ENCODE measurements at regions not wholly inside any gene's neighbourhood (a gene's known extent, or its start where the extent isn't known, plus 50 kb on each side); places are given as distances from the start of the nearest gene placed in this dataset.
A peak's percentile ranks its signal among the peaks of the same experiment; 100 is the strongest.

- H4K20me1 ChIP-seq (ENCODE audit: insufficient read depth), result no peaks in the 10 kb centered on the region
- no TSS peak for BruUV-seq (replicated peaks)
- ChIA-PET POLR2A (ENCODE audit: unreplicated experiment) (no interaction called here), CTCF (no interaction called here)
- no peaks in the 10 kb centered on the region for H3K9me2 ChIP-seq (ENCODE audit: insufficient read depth)
- 0 out of 2 replicates have a peak, but pooled peaks cover 7% of the 10 kb centered on the region for H3F3A ChIP-seq (ENCODE audit: insufficient read depth, low read depth)
- no peak overlapping the region for H2AFZ ChIP-seq
- no peaks in the 10 kb centered on the region for H3K9me3 ChIP-seq (ENCODE audit: insufficient read depth, low read depth)
- no peak overlapping the region for H3K4me2 ChIP-seq
- intact Hi-C loops (cut with micrococcal nuclease; ENCODE audit: unreplicated experiment), result no loop called here
- H3K79me2 ChIP-seq (ENCODE audit: low read depth), result no peaks in the 10 kb centered on the region
- H3K4me1 ChIP-seq (replicated peaks; ENCODE audit: insufficient read depth), result peaks cover 31% of the 10 kb centered on the region
- H3K36me3 ChIP-seq (ENCODE audit: low read depth), result no peaks in the 10 kb centered on the region
- no peak for DNase-seq
- TF ChIP-seq CTCF (conservative IDR thresholded peaks at IDR 0.05), result no peak
- TF ChIP-seq EZH2 (IDR thresholded peaks at IDR 0.05; ENCODE audit: low read depth), result no peak
- no peak overlapping the region for H3K4me3 ChIP-seq
- H3K27me3 ChIP-seq (ENCODE audit: insufficient read depth, low read depth), result no peaks in the 10 kb centered on the region
- no peak overlapping the region for H3K27ac ChIP-seq
Measured at GRCh38 chr5:56662893-56663292, 152.5 kb upstream of the MAP3K1 start.

GRCh38 chr5:56659971-56660370 is 155.4 kb upstream of the MAP3K1 start:
- ChIA-PET POLR2A (ENCODE audit: unreplicated experiment) (no interaction called here), CTCF (no interaction called here)
- TF ChIP-seq CTCF (conservative IDR thresholded peaks at IDR 0.05), result no peak
- TF ChIP-seq EZH2 (IDR thresholded peaks at IDR 0.05; ENCODE audit: low read depth), result no peak
- H3K9me3 ChIP-seq (ENCODE audit: insufficient read depth, low read depth), result no peaks in the 10 kb centered on the region; the same call in 1 of the 2 replicates
- H3K27ac ChIP-seq, result peak overlapping the region; percentile 86; the same call in 1 of the 2 replicates
- H3K4me2 ChIP-seq, result no peak overlapping the region
- H3K36me3 ChIP-seq (ENCODE audit: low read depth), result no peaks in the 10 kb centered on the region
- BruUV-seq (replicated peaks), result no TSS peak
- no peaks in the 10 kb centered on the region for H3K27me3 ChIP-seq (ENCODE audit: insufficient read depth, low read depth)
- no peaks in the 10 kb centered on the region for H3K79me2 ChIP-seq (ENCODE audit: low read depth)
- DNase-seq, result no peak
- no peak overlapping the region for H3K4me3 ChIP-seq
- no peak overlapping the region for H2AFZ ChIP-seq
- H3F3A ChIP-seq (ENCODE audit: insufficient read depth, low read depth), result peaks cover 29% of the 10 kb centered on the region
- intact Hi-C loops (cut with micrococcal nuclease; ENCODE audit: unreplicated experiment), result no loop called here
- peaks cover 45% of the 10 kb centered on the region for H3K4me1 ChIP-seq (replicated peaks; ENCODE audit: insufficient read depth)
- H3K9me2 ChIP-seq (ENCODE audit: insufficient read depth), result no peaks in the 10 kb centered on the region
- H4K20me1 ChIP-seq (ENCODE audit: insufficient read depth), result no peaks in the 10 kb centered on the region

GRCh38 chr5:56658972-56659371 is 156.4 kb upstream of the MAP3K1 start:
- Histone ChIP-seq H3K79me2 (ENCODE audit: low read depth) (no peaks in the 10 kb centered on the region), H2AFZ (peak overlapping the region; percentile 34; the same call in 1 of the 2 replicates), H4K20me1 (ENCODE audit: insufficient read depth) (no peaks in the 10 kb centered on the region), H3K4me1 (replicated peaks; ENCODE audit: insufficient read depth) (peaks cover 44% of the 10 kb centered on the region), H3K27me3 (ENCODE audit: insufficient read depth, low read depth) (no peaks in the 10 kb centered on the region), H3K4me2 (peak overlapping the region; percentile 62), H3F3A (ENCODE audit: insufficient read depth, low read depth) (peaks cover 29% of the 10 kb centered on the region), H3K4me3 (no peak overlapping the region), H3K27ac (peak overlapping the region; percentile 86), H3K9me3 (ENCODE audit: insufficient read depth, low read depth) (no peaks in the 10 kb centered on the region; the same call in 1 of the 2 replicates), H3K36me3 (ENCODE audit: low read depth) (no peaks in the 10 kb centered on the region), H3K9me2 (ENCODE audit: insufficient read depth) (no peaks in the 10 kb centered on the region)
- DNase-seq, result peak in 1 of 2 experiments; percentile 77
- CTCF ChIA-PET, result interaction anchor here (0.6 kb wide), 1 partner anchor 100 kb away, joined by 3 read pairs; no protein-coding TSS in a partner anchor
- no peak for TF ChIP-seq CTCF (conservative IDR thresholded peaks at IDR 0.05)
- no peak for TF ChIP-seq EZH2 (IDR thresholded peaks at IDR 0.05; ENCODE audit: low read depth)
- POLR2A ChIA-PET (ENCODE audit: unreplicated experiment), result interaction anchor here (0.7 kb wide), 2 partner anchors 132 to 156 kb away, joined by 3 to 4 read pairs; partner anchors contain the start of gene MAP3K1
- no TSS peak for BruUV-seq (replicated peaks)
- intact Hi-C loops (cut with micrococcal nuclease; ENCODE audit: unreplicated experiment), result no loop called here

Data from PC-9 (cell line).